Fibroblast of skin of right quadriceps (primary cell): ENCODE measurements at regions not wholly inside any gene's neighbourhood (a gene's known extent, or its start where the extent isn't known, plus 50 kb on each side); places are given as distances from the start of the nearest gene placed in this dataset.
A peak's percentile ranks its signal among the peaks of the same experiment; 100 is the strongest.

ENCODE experiments used
- DNase-seq: peaks from one replicate; pipeline ENCODE4 v3.0.0-alpha.2; 2013

DNA sequence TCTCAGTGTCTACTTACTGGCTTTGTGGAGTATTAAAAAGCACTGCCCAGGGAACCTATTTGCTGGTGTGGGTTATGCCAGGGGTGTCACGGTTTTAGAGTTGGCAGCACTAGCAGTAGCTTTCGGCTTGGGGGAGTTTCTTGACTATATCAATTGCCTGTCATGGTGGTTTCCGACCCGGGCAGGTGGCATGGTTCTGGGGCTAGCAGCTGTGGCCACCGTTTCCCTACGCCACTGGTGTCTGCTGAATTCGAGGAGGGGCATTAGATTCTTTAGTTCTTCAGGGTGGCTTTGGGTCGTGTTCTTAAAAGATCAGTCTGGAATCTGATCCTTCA is 55.6 kb upstream of the FOXC1 start:
- no peak for DNase-seq

- DNase-seq, result peak; percentile 65
Observed at GRCh38 chr6:1554476-1555310, 55.0 kb upstream of the FOXC1 start.

DNA sequence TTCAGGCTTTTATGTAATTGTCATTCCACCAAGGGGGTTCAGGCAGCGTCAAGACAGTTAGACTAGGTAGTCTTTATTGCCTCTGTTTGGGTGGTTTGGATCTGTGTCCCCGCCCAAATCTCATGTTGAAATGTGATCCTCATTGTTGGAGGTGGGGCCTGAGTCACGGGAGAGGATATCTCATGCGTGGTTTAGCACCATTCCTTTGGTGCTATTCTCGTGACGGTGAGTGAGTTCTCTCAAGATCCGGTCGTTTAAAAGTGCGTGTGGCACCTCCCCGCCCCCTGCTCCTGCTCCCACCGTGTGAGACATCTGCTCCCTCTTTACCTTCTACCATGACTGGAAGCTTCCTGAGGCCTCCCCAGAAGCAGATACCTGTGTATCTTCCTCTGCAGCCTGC is 51.3 kb upstream of the FOXC1 start:
- DNase-seq, result peak; percentile 45
